Stomach (tissue), 4 donors: ENCODE measurements at regions not wholly inside any gene's neighbourhood (a gene's known extent, or its start where the extent isn't known, plus 50 kb on each side); places are given as distances from the start of the nearest gene placed in this dataset.

Experiments
- POLR2A ChIP-seq, 4 donors: fragments of 450-650 bp; IDR thresholded peaks; one replicate each; pipeline ENCODE4 v1.6.1; 2016; ENCODE audit warnings: antibody characterized with exemption in 4 of 4, control low read depth in 2 of 4, mild to moderate bottlenecking in 1 of 4, moderate library complexity in 1 of 4
- TF ChIP-seq, protein P1 (sequence below), 7 experiments: fragments of 450-650 bp in 4 of 7; fragments of 200-600 bp in 3 of 7; sonication (generic) in 3 of 7; IDR thresholded peaks; one replicate each; pipeline ENCODE4 v1.5.1; 2016 to 2019; ENCODE audit warnings: antibody characterized with exemption in 7 of 7, control low read depth in 2 of 7, mild to moderate bottlenecking in 1 of 7

- TF ChIP-seq, protein P1, sequence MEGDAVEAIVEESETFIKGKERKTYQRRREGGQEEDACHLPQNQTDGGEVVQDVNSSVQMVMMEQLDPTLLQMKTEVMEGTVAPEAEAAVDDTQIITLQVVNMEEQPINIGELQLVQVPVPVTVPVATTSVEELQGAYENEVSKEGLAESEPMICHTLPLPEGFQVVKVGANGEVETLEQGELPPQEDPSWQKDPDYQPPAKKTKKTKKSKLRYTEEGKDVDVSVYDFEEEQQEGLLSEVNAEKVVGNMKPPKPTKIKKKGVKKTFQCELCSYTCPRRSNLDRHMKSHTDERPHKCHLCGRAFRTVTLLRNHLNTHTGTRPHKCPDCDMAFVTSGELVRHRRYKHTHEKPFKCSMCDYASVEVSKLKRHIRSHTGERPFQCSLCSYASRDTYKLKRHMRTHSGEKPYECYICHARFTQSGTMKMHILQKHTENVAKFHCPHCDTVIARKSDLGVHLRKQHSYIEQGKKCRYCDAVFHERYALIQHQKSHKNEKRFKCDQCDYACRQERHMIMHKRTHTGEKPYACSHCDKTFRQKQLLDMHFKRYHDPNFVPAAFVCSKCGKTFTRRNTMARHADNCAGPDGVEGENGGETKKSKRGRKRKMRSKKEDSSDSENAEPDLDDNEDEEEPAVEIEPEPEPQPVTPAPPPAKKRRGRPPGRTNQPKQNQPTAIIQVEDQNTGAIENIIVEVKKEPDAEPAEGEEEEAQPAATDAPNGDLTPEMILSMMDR (IDR thresholded peaks at IDR 0.05): no peak
- no peak for TF ChIP-seq POLR2A (IDR thresholded peaks at IDR 0.05)
Observed at GRCh38 chr10:8156918-8157317, 102.4 kb downstream of the GATA3 start.
